ENCODE measurements at regions not wholly inside any gene's neighbourhood (a gene's known extent, or its start where the extent isn't known, plus 50 kb on each side); places are given as distances from the start of the nearest gene placed in this dataset.
"Not testable (repeated sequence)": the region's sequence is repeated elsewhere in the genome, so short reads cannot be mapped to it uniquely, and the experiment has no call there.

DNA sequence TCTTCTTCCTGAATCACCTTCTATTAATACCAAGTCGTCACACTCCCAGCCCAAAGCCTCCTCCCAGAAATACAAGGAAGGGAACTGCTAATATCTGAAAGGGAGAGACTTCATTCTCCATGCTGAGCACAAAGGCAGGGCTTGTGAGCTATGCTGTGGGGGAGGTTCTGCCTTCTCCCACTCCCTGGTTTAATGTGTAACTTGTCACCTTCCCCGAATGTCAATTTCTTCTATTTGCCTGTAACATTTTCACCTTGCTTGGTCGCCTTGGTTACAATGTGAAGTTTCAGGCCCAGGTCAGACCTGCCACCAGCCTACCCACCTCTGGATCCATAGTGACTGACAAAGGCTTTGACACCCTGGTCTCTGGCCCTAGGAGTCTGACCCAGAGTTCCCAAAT is 82.0 kb upstream of the ESRRB start:
- H3K4me1 ChIP-seq (ENCODE audit: insufficient read depth, low read length): no peaks in the 10 kb centered on the region
- H3K4me3 ChIP-seq (ENCODE audit: insufficient read depth, low read length): no peak overlapping the region
- H3K79me2 ChIP-seq (ENCODE audit: insufficient read depth, low read length): no peaks in the 10 kb centered on the region
- no peaks in the 10 kb centered on the region for H3K36me3 ChIP-seq (ENCODE audit: insufficient read depth, low read length)
- no peak overlapping the region for H3K4me2 ChIP-seq (ENCODE audit: insufficient read depth, low read length)
- no peaks in the 10 kb centered on the region for H4K20me1 ChIP-seq (ENCODE audit: insufficient read depth, low read length)
- no peak overlapping the region for H2AFZ ChIP-seq (ENCODE audit: low read length)
- H3K9me3 ChIP-seq (ENCODE audit: low read depth, low read length): no peaks in the 10 kb centered on the region
- TF ChIP-seq, protein P1, sequence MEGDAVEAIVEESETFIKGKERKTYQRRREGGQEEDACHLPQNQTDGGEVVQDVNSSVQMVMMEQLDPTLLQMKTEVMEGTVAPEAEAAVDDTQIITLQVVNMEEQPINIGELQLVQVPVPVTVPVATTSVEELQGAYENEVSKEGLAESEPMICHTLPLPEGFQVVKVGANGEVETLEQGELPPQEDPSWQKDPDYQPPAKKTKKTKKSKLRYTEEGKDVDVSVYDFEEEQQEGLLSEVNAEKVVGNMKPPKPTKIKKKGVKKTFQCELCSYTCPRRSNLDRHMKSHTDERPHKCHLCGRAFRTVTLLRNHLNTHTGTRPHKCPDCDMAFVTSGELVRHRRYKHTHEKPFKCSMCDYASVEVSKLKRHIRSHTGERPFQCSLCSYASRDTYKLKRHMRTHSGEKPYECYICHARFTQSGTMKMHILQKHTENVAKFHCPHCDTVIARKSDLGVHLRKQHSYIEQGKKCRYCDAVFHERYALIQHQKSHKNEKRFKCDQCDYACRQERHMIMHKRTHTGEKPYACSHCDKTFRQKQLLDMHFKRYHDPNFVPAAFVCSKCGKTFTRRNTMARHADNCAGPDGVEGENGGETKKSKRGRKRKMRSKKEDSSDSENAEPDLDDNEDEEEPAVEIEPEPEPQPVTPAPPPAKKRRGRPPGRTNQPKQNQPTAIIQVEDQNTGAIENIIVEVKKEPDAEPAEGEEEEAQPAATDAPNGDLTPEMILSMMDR (IDR thresholded peaks at IDR 0.05; ENCODE audit: extremely low read depth, low read depth, low read length): no peak
- no peaks in the 10 kb centered on the region for H3K27me3 ChIP-seq (ENCODE audit: insufficient read depth, low read length)
- no peak for DNase-seq (ENCODE audit: insufficient read length, low spot score, missing footprints)
- H3K27ac ChIP-seq (ENCODE audit: low read depth, low read length): no peak overlapping the region

DNA sequence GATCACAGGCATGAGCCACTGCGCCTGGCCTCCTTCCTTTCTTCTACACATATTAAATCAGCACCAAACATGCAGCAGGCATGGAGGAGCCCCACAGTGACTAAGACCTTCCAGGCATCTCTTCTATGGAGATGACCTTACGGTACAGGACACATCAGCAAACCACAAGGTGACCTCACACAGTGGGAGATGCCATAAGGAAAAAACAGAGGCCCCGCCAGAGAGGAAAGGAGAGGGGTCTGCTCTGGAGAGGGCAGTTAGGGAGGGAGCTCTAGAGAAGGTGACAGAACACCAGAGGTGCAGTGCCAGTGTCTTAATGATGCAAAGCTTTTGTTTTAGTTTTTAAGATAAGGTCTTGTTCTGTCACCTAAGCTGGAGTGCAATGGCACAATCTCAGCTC is 81.1 kb upstream of the ESRRB start:
- no peaks in the 10 kb centered on the region for H3K36me3 ChIP-seq (ENCODE audit: insufficient read depth, low read length)
- H4K20me1 ChIP-seq (ENCODE audit: insufficient read depth, low read length): no peaks in the 10 kb centered on the region
- no peak overlapping the region for H3K4me3 ChIP-seq (ENCODE audit: insufficient read depth, low read length)
- H3K4me2 ChIP-seq (ENCODE audit: insufficient read depth, low read length): no peak overlapping the region
- no peak overlapping the region for H3K27ac ChIP-seq (ENCODE audit: low read depth, low read length)
- DNase-seq (ENCODE audit: insufficient read length, low spot score, missing footprints): no peak
- no peaks in the 10 kb centered on the region for H3K27me3 ChIP-seq (ENCODE audit: insufficient read depth, low read length)
- TF ChIP-seq, protein P1 (IDR thresholded peaks at IDR 0.05; ENCODE audit: extremely low read depth, low read depth, low read length): no peak
- H2AFZ ChIP-seq (ENCODE audit: low read length): no peak overlapping the region
- H3K4me1 ChIP-seq (ENCODE audit: insufficient read depth, low read length): no peaks in the 10 kb centered on the region
- no peaks in the 10 kb centered on the region for H3K79me2 ChIP-seq (ENCODE audit: insufficient read depth, low read length)
- H3K9me3 ChIP-seq (ENCODE audit: low read depth, low read length): no peaks in the 10 kb centered on the region

DNA sequence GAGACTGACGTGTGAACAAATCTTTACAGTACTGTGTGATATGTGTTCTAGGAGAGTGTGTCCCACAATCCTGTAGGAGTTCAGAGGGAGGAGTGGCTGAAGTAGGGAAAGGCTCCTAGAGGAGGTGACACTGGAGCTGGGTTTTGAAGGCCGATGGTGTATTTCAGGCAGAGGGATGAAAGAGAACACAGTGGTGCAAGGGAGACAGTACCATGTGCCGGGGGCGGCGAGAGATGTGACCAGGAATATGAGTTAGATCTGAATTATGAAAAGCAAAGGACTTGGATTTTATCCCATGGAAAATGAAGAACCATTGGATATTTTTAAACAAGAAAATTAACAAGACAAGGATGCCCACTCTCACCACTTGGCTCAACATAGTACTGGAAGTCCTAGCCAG is 77.0 kb upstream of the ESRRB start:
- H3K36me3 ChIP-seq (ENCODE audit: insufficient read depth, low read length): no peaks in the 10 kb centered on the region
- no peaks in the 10 kb centered on the region for H4K20me1 ChIP-seq (ENCODE audit: insufficient read depth, low read length)
- TF ChIP-seq, protein P1 (IDR thresholded peaks at IDR 0.05; ENCODE audit: extremely low read depth, low read depth, low read length): no peak
- no peak overlapping the region for H3K4me3 ChIP-seq (ENCODE audit: insufficient read depth, low read length)
- no peak overlapping the region for H3K27ac ChIP-seq (ENCODE audit: low read depth, low read length)
- no peaks in the 10 kb centered on the region for H3K79me2 ChIP-seq (ENCODE audit: insufficient read depth, low read length)
- no peak overlapping the region for H3K4me2 ChIP-seq (ENCODE audit: insufficient read depth, low read length)
- H3K4me1 ChIP-seq (ENCODE audit: insufficient read depth, low read length): no peaks in the 10 kb centered on the region
- no peak for DNase-seq (ENCODE audit: insufficient read length, low spot score, missing footprints)
- no peaks in the 10 kb centered on the region for H3K9me3 ChIP-seq (ENCODE audit: low read depth, low read length)
- H3K27me3 ChIP-seq (ENCODE audit: insufficient read depth, low read length): no peaks in the 10 kb centered on the region
- H2AFZ ChIP-seq (ENCODE audit: low read length): no peak overlapping the region

DNA sequence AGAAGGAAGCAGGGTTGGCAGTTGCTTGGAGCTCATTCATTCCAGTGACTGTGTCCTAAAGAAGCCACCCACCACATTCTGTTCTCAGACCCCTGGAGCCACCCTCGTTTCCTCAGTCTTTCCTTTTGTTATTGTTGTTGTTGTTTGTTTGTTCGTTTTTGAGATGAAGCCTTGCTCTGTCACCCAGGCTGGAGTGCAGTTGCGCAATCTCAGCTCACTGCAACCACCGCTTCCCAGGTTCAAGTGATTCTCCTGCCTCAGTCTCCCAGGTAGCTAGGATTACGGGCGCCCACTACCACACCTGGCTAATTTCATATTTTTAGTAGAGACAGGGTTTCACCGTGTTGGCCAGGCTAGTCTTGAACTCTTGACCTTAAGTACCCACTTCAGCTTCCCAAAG is 72.7 kb upstream of the ESRRB start:
- not testable (repeated sequence) for H3K4me2 ChIP-seq (ENCODE audit: insufficient read depth, low read length); DNase-seq (ENCODE audit: insufficient read length, low spot score, missing footprints); H3K4me1 ChIP-seq (ENCODE audit: insufficient read depth, low read length); H4K20me1 ChIP-seq (ENCODE audit: insufficient read depth, low read length); H2AFZ ChIP-seq (ENCODE audit: low read length); H3K9me3 ChIP-seq (ENCODE audit: low read depth, low read length); H3K27ac ChIP-seq (ENCODE audit: low read depth, low read length); H3K79me2 ChIP-seq (ENCODE audit: insufficient read depth, low read length); H3K4me3 ChIP-seq (ENCODE audit: insufficient read depth, low read length); H3K36me3 ChIP-seq (ENCODE audit: insufficient read depth, low read length); H3K27me3 ChIP-seq (ENCODE audit: insufficient read depth, low read length)

Measured in osteoblast (primary cell).